ENCODE measurements at regions not wholly inside any gene's neighbourhood (a gene's known extent, or its start where the extent isn't known, plus 50 kb on each side); places are given as distances from the start of the nearest gene placed in this dataset.
A peak's percentile ranks its signal among the peaks of the same experiment; 100 is the strongest.

GRCh38 chr17:72303787-72304733, 183.2 kb downstream of the SOX9 start:
- no peak for DNase-seq

GRCh38 chr17:72304859-72305258, 184.0 kb downstream of the SOX9 start:
- DNase-seq, result no peak

GRCh38 chr17:72305472-72305871, 184.7 kb downstream of the SOX9 start:
- no peak for DNase-seq

GRCh38 chr17:72306037-72306436, 185.2 kb downstream of the SOX9 start:
- DNase-seq, result no peak

- DNase-seq, result no peak
Observed at GRCh38 chr17:72307836-72308235, 187.0 kb downstream of the SOX9 start.

GRCh38 chr17:72308744-72309385, 188.0 kb downstream of the SOX9 start:
- DNase-seq, result no peak

GRCh38 chr17:72311004-72311403, 190.2 kb downstream of the SOX9 start:
- DNase-seq, result no peak

- DNase-seq, result no peak
Observed at GRCh38 chr17:72315122-72315913, 194.5 kb downstream of the SOX9 start.

- no peak for DNase-seq
Observed at GRCh38 chr17:72318131-72318530, 197.3 kb downstream of the SOX9 start.

GRCh38 chr17:72321896-72322295, 201.1 kb downstream of the SOX9 start:
- DNase-seq, result no peak

- peak in 1 of 5 experiments; percentile 73 for DNase-seq
Observed at GRCh38 chr17:72332367-72332766, 211.5 kb downstream of the SOX9 start.

GRCh38 chr17:72333570-72333969, 212.8 kb downstream of the SOX9 start:
- no peak for DNase-seq

- DNase-seq, result no peak
Observed at GRCh38 chr17:72334205-72334604, 213.4 kb downstream of the SOX9 start.

- no peak for DNase-seq
Observed at GRCh38 chr17:72336026-72336803, 215.4 kb downstream of the SOX9 start.

GRCh38 chr17:72336804-72337070, 215.9 kb downstream of the SOX9 start:
- DNase-seq, result no peak

GRCh38 chr17:72338304-72338703, 217.5 kb downstream of the SOX9 start:
- DNase-seq, result no peak

GRCh38 chr17:72338847-72339790, 218.3 kb downstream of the SOX9 start:
- DNase-seq, result no peak

- no peak for DNase-seq
Observed at GRCh38 chr17:72340836-72341235, 220.0 kb downstream of the SOX9 start.

GRCh38 chr17:72342061-72342460, 221.2 kb downstream of the SOX9 start:
- DNase-seq, result no peak

- DNase-seq, result no peak
Observed at GRCh38 chr17:72342627-72343527, 222.1 kb downstream of the SOX9 start.
